WTC11 (cell line): ENCODE measurements at regions not wholly inside any gene's neighbourhood (a gene's known extent, or its start where the extent isn't known, plus 50 kb on each side); places are given as distances from the start of the nearest gene placed in this dataset.

Source experiments
- ATAC-seq: fragments of 200-7000 bp; cut with Tn5 transposase; 2 replicates; pipeline ENCODE4 v1.10.0; 2021; ENCODE audit warnings: mild to moderate bottlenecking, moderate library complexity
- CTCF ChIA-PET: fragments of 300-600 bp; sonication (Branson Sonifier 250); formaldehyde crosslinking; loops from one replicate; lab custom pipeline; 2021; ENCODE audit warnings: antibody characterized with exemption; lab: Charles Lee
- POLR2A ChIA-PET: fragments of 350-600 bp; sonication (Branson Sonifier 250); formaldehyde crosslinking; loops from one replicate; lab custom pipeline; 2021; ENCODE audit warnings: antibody characterized with exemption; lab: Charles Lee
- DNase-seq: peaks from one replicate; pipeline ENCODE4 v3.0.0; 2021; ENCODE audit warnings: low spot score
- H3K27ac Mint-ChIP-seq: 2 replicates; pipeline ENCODE4 v1.8.0; 2021; ENCODE audit warnings: mixed read lengths
- H3K27me3 Mint-ChIP-seq: 2 replicates; pipeline ENCODE4 v1.8.0; 2021; ENCODE audit warnings: low read depth, mild to moderate bottlenecking, moderate library complexity, mixed read lengths
- H3K36me3 Mint-ChIP-seq: 2 replicates; pipeline ENCODE4 v1.8.0; 2021; ENCODE audit warnings: mixed read lengths
- H3K4me1 Mint-ChIP-seq: 2 replicates; pipeline ENCODE4 v1.8.0; 2022; ENCODE audit warnings: mixed read lengths
- H3K4me3 Mint-ChIP-seq: 2 replicates; pipeline ENCODE4 v1.8.0; 2021; ENCODE audit warnings: mild to moderate bottlenecking, moderate library complexity, mixed read lengths
- H3K9me3 Mint-ChIP-seq: 2 replicates; pipeline ENCODE4 v1.8.0; 2021; ENCODE audit warnings: mixed read lengths
- ATF1 ChIP-seq: sonication (generic); formaldehyde crosslinking; IDR thresholded peaks from 2 replicates; pipeline ENCODE4 v1.8.1; 2023; ENCODE audit warnings: mild to moderate bottlenecking, moderate library complexity, missing genetic modification reagents
- ATF6 ChIP-seq: sonication (generic); formaldehyde crosslinking; IDR thresholded peaks from 2 replicates; pipeline ENCODE4 v1.8.1; 2023; ENCODE audit warnings: mild to moderate bottlenecking, missing genetic modification reagents
- CBFB ChIP-seq: sonication (generic); formaldehyde crosslinking; IDR thresholded peaks from 2 replicates; pipeline ENCODE4 v1.8.1; 2022; ENCODE audit warnings: mild to moderate bottlenecking, low read depth, missing genetic modification reagents
- E2F1 ChIP-seq: sonication (generic); formaldehyde crosslinking; IDR thresholded peaks from 2 replicates; pipeline ENCODE4 v1.8.0; 2022; ENCODE audit warnings: mild to moderate bottlenecking, missing genetic modification reagents
- ELF4 ChIP-seq: sonication (generic); formaldehyde crosslinking; IDR thresholded peaks from 2 replicates; pipeline ENCODE4 v1.8.1; 2022; ENCODE audit warnings: low read depth, mild to moderate bottlenecking, moderate library complexity, missing genetic modification reagents
- ESRRA ChIP-seq: sonication (generic); formaldehyde crosslinking; IDR thresholded peaks from 2 replicates; pipeline ENCODE4 v1.8.1; 2022; ENCODE audit warnings: mild to moderate bottlenecking, missing genetic modification reagents, borderline replicate concordance
- FOXK1 ChIP-seq: sonication (generic); formaldehyde crosslinking; IDR thresholded peaks from 2 replicates; pipeline ENCODE4 v1.8.0; 2022; ENCODE audit warnings: mild to moderate bottlenecking, moderate library complexity, missing genetic modification reagents
- FOXP1 ChIP-seq: sonication (generic); formaldehyde crosslinking; IDR thresholded peaks from 2 replicates; pipeline ENCODE4 v1.8.0; 2022; ENCODE audit warnings: missing genetic modification reagents, mild to moderate bottlenecking, moderate library complexity, borderline replicate concordance
- GABPB1 ChIP-seq: sonication (generic); formaldehyde crosslinking; IDR thresholded peaks from 2 replicates; pipeline ENCODE4 v1.8.1; 2023; ENCODE audit warnings: mild to moderate bottlenecking, missing genetic modification reagents
- NFATC4 ChIP-seq: fragments of 250-450 bp; sonication (Bioruptor Pico); IDR thresholded peaks from 2 replicates; pipeline ENCODE4 v1.9.0; 2021; ENCODE audit warnings: mild to moderate bottlenecking
- NFE2L1 ChIP-seq: sonication (generic); formaldehyde crosslinking; IDR thresholded peaks from 2 replicates; pipeline ENCODE4 v1.8.1; 2023; ENCODE audit warnings: missing genetic modification reagents
- NR2C2 ChIP-seq: sonication (generic); formaldehyde crosslinking; IDR thresholded peaks from 2 replicates; pipeline ENCODE4 v1.8.0; 2022; ENCODE audit warnings: mild to moderate bottlenecking, missing genetic modification reagents
- NR3C1 ChIP-seq: sonication (generic); formaldehyde crosslinking; conservative IDR thresholded peaks from 2 replicates; pipeline ENCODE4 v1.8.1; 2023; ENCODE audit warnings: low read depth, mild to moderate bottlenecking, missing genetic modification reagents
- OVOL2 ChIP-seq: fragments of 250-450 bp; sonication (Bioruptor Pico); IDR thresholded peaks from 2 replicates; pipeline ENCODE4 v1.9.0; 2021; ENCODE audit warnings: mild to moderate bottlenecking, borderline replicate concordance
- SMAD4 ChIP-seq: sonication (generic); formaldehyde crosslinking; IDR thresholded peaks from 2 replicates; pipeline ENCODE4 v1.8.0; 2022; ENCODE audit warnings: mild to moderate bottlenecking, missing genetic modification reagents
- USF1 ChIP-seq: sonication (generic); formaldehyde crosslinking; IDR thresholded peaks from 2 replicates; pipeline ENCODE4 v1.8.0; 2022; ENCODE audit warnings: mild to moderate bottlenecking, missing genetic modification reagents
- ZNF671 ChIP-seq: fragments of 250-450 bp; sonication (Bioruptor Pico); IDR thresholded peaks from 2 replicates; pipeline ENCODE4 v1.8.0; 2021; ENCODE audit warnings: mild to moderate bottlenecking
- TF ChIP-seq, protein P1 (sequence below): sonication (generic); formaldehyde crosslinking; IDR thresholded peaks from 2 replicates; pipeline ENCODE4 v1.8.1; 2023; ENCODE audit warnings: mild to moderate bottlenecking, missing genetic modification reagents, borderline replicate concordance
- TF ChIP-seq, protein P2 (sequence below): sonication (generic); formaldehyde crosslinking; IDR thresholded peaks from 2 replicates; pipeline ENCODE4 v1.8.0; 2023; ENCODE audit warnings: missing genetic modification reagents
- TF ChIP-seq, protein P3 (sequence below): sonication (generic); formaldehyde crosslinking; IDR thresholded peaks from 2 replicates; pipeline ENCODE4 v1.8.0; 2022; ENCODE audit warnings: missing genetic modification reagents

DNA sequence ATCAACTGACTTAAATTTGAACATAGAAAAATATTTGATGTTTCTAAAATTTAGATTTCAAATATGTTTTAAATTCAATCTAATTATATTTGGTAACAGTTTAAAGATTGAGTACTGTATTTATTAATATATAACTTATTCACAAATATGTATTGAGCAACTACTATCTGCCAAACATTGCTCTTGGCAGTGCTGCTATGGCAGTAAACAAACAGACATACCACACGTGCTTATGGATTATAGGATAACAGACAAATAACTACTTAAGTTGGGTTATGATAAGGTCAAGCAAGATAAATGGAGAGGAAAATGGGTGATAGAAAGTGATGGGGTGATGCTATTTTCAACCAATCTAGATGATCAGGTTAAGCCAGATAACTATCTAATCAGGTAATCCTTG, 538.1 kb downstream of the C12orf50 start (continued):
- TF ChIP-seq, protein P1, sequence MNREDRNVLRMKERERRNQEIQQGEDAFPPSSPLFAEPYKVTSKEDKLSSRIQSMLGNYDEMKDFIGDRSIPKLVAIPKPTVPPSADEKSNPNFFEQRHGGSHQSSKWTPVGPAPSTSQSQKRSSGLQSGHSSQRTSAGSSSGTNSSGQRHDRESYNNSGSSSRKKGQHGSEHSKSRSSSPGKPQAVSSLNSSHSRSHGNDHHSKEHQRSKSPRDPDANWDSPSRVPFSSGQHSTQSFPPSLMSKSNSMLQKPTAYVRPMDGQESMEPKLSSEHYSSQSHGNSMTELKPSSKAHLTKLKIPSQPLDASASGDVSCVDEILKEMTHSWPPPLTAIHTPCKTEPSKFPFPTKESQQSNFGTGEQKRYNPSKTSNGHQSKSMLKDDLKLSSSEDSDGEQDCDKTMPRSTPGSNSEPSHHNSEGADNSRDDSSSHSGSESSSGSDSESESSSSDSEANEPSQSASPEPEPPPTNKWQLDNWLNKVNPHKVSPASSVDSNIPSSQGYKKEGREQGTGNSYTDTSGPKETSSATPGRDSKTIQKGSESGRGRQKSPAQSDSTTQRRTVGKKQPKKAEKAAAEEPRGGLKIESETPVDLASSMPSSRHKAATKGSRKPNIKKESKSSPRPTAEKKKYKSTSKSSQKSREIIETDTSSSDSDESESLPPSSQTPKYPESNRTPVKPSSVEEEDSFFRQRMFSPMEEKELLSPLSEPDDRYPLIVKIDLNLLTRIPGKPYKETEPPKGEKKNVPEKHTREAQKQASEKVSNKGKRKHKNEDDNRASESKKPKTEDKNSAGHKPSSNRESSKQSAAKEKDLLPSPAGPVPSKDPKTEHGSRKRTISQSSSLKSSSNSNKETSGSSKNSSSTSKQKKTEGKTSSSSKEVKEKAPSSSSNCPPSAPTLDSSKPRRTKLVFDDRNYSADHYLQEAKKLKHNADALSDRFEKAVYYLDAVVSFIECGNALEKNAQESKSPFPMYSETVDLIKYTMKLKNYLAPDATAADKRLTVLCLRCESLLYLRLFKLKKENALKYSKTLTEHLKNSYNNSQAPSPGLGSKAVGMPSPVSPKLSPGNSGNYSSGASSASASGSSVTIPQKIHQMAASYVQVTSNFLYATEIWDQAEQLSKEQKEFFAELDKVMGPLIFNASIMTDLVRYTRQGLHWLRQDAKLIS: no peak
- no peak for TF ChIP-seq NFE2L1
- no peak for TF ChIP-seq ATF6 (CRISPR knock-in tag)
- no peak for TF ChIP-seq ELF4
- TF ChIP-seq, protein P2, sequence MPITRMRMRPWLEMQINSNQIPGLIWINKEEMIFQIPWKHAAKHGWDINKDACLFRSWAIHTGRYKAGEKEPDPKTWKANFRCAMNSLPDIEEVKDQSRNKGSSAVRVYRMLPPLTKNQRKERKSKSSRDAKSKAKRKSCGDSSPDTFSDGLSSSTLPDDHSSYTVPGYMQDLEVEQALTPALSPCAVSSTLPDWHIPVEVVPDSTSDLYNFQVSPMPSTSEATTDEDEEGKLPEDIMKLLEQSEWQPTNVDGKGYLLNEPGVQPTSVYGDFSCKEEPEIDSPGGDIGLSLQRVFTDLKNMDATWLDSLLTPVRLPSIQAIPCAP (CRISPR knock-in tag): no peak
- no peak for TF ChIP-seq ESRRA
- TF ChIP-seq, protein P3, sequence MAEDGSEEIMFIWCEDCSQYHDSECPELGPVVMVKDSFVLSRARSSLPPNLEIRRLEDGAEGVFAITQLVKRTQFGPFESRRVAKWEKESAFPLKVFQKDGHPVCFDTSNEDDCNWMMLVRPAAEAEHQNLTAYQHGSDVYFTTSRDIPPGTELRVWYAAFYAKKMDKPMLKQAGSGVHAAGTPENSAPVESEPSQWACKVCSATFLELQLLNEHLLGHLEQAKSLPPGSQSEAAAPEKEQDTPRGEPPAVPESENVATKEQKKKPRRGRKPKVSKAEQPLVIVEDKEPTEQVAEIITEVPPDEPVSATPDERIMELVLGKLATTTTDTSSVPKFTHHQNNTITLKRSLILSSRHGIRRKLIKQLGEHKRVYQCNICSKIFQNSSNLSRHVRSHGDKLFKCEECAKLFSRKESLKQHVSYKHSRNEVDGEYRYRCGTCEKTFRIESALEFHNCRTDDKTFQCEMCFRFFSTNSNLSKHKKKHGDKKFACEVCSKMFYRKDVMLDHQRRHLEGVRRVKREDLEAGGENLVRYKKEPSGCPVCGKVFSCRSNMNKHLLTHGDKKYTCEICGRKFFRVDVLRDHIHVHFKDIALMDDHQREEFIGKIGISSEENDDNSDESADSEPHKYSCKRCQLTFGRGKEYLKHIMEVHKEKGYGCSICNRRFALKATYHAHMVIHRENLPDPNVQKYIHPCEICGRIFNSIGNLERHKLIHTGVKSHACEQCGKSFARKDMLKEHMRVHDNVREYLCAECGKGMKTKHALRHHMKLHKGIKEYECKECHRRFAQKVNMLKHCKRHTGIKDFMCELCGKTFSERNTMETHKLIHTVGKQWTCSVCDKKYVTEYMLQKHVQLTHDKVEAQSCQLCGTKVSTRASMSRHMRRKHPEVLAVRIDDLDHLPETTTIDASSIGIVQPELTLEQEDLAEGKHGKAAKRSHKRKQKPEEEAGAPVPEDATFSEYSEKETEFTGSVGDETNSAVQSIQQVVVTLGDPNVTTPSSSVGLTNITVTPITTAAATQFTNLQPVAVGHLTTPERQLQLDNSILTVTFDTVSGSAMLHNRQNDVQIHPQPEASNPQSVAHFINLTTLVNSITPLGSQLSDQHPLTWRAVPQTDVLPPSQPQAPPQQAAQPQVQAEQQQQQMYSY (CRISPR knock-in tag): no peak
- TF ChIP-seq NR3C1 (CRISPR knock-in tag): no peak

DNA sequence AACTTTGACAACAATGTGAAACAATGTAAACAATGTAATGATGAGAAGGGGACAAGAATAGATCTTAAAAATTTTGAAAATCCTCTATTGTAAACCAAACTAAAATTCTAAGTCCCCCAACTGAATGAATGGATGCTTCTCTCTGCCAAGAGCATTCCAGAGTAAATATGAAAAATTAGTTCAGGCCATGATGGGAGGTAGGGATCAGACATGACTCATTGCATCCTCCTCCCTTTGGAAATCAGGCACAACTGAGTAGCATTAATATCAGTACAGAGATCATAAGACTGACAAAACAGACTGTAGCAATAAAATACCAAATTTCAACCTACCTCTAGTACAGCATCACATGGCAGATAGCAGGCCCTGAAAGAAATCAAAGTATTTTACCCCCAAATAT, 559.9 kb downstream of the C12orf50 start:
- Mint-ChIP-seq H3K9me3 (peaks cover 13% of the 10 kb centered on the region), H3K4me1 (peaks cover 35% of the 10 kb centered on the region)
- POLR2A ChIA-PET: interaction anchor here (0.6 kb wide), 1 partner anchor 1101 kb away, joined by 3 read pairs; no protein-coding TSS in a partner anchor
- TF ChIP-seq ZNF671 (CRISPR knock-in tag) (no peak), NFATC4 (no peak), ATF1 (no peak), GABPB1 (CRISPR knock-in tag) (no peak), FOXK1 (CRISPR knock-in tag) (no peak), CBFB (CRISPR knock-in tag) (no peak), E2F1 (no peak), NR2C2 (CRISPR knock-in tag) (no peak), FOXP1 (CRISPR knock-in tag) (no peak), USF1 (CRISPR knock-in tag) (no peak), NR3C1 (CRISPR knock-in tag) (no peak), OVOL2 (CRISPR knock-in tag) (no peak), SMAD4 (no peak)
- TF ChIP-seq, protein P1: no peak
- TF ChIP-seq, all 79 proteins: peak for 0
- CTCF ChIA-PET: no interaction called here
- H3K27me3 Mint-ChIP-seq: no peaks in the 10 kb centered on the region
- H3K27ac Mint-ChIP-seq: no peak overlapping the region
- ATAC-seq: no peak
- H3K36me3 Mint-ChIP-seq: peaks cover 6% of the 10 kb centered on the region; the same call in 1 of the 2 replicates
- no peak overlapping the region for H3K4me3 Mint-ChIP-seq
- DNase-seq: no peak
